Stimulated activated memory B cell treated with anti-CD40 and anti-IgM and Interleukin-4, amounts not matched to agents 10 μg/mL and 1 μg/mL and 100 μg/mL, for 72 hours (primary cell): ENCODE measurements at regions not wholly inside any gene's neighbourhood (a gene's known extent, or its start where the extent isn't known, plus 50 kb on each side); places are given as distances from the start of the nearest gene placed in this dataset.
"Not testable (repeated sequence)": the region's sequence is repeated elsewhere in the genome, so short reads cannot be mapped to it uniquely, and the experiment has no call there.

Experiments used
- ATAC-seq: fragments of 150-1000 bp; cut with Tn5 transposase; 2 replicates; pipeline ENCODE4 v1.10.0; 2021
- H3K27ac Mint-ChIP-seq: one replicate; pipeline ENCODE4 v1.8.0; 2022; ENCODE audit warnings: mild to moderate bottlenecking, mixed read lengths
- H3K27me3 Mint-ChIP-seq: one replicate; pipeline ENCODE4 v1.8.0; 2022; ENCODE audit warnings: mixed read lengths
- H3K36me3 Mint-ChIP-seq: one replicate; pipeline ENCODE4 v1.8.0; 2022; ENCODE audit warnings: mixed read lengths
- H3K4me1 Mint-ChIP-seq: one replicate; pipeline ENCODE4 v1.8.0; 2022; ENCODE audit warnings: mixed read lengths
- H3K4me3 Mint-ChIP-seq: one replicate; pipeline ENCODE4 v1.8.0; 2022; ENCODE audit warnings: mild to moderate bottlenecking, moderate library complexity, mixed read lengths
- H3K9me3 Mint-ChIP-seq: one replicate; pipeline ENCODE4 v1.8.0; 2022; ENCODE audit warnings: mixed read lengths

DNA sequence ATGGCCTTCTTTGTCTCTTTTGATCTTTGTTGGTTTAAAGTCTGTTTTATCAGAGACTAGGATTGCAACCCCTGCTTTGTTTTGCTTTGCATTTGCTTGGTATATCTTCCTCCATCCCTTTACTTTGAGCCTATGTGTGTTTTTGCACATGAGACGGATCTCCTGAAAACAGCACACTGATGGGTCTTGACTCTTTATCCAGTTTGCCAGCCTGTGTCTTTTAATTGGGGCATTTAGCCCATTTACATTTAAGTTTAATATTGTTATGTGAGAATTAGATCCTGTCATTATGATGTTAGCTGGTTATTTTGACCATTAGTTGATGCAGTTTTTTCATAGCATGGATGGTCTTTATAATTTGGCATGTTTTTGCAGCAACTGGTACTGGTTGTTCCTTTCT, 89.2 kb upstream of the ITPRID2 start:
- H3K27ac Mint-ChIP-seq, H3K4me3 Mint-ChIP-seq, H3K36me3 Mint-ChIP-seq, H3K9me3 Mint-ChIP-seq, ATAC-seq, H3K4me1 Mint-ChIP-seq: not testable (repeated sequence)
- peaks cover 42% of the 10 kb centered on the region for H3K27me3 Mint-ChIP-seq

DNA sequence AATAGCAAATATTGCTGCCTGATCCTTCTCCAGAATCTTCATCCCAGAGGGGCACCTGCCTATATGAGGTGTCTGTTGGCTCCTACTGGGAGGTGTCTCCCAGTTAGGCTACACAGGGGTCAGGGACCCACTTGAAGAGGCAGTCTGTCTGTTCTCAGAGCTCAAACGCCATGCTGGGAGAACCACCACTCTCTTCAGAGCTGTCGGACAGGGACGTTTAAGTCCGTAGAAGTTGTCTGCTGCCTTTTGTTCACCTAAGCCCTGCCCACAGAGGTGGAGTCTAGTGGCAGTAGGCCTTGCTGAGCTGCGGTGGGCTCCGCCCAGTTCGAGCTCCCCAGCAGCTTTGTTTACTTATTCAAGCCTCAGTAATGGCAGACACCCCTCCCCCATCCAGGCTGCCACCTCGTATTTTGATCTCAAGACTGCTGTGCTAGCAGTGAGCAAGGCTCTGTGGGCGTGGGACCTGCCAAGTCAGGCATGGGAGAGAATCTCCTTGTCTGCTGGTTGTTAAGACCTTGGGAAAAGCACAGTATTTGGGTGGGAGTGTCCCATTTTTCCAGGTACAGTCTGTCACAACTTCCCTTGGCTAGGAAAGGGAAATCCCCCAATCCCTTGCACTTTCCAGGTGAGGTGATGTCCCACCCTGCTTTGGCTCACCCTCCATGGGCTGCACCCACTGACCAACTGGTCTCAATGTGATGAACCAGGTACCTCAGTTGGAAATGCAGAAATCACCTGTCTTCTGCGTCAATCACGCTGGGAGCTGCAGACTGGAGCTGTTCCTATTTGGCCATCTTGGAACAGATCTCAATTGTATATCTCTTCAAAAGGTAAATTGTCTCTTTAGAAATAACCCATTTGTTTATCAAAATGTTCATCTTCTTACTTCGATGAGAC, 87.4 kb upstream of the ITPRID2 start:
- not testable (repeated sequence) for H3K36me3 Mint-ChIP-seq, H3K4me1 Mint-ChIP-seq, ATAC-seq, H3K27ac Mint-ChIP-seq, H3K9me3 Mint-ChIP-seq, H3K4me3 Mint-ChIP-seq
- H3K27me3 Mint-ChIP-seq, result peaks cover 49% of the 10 kb centered on the region

DNA sequence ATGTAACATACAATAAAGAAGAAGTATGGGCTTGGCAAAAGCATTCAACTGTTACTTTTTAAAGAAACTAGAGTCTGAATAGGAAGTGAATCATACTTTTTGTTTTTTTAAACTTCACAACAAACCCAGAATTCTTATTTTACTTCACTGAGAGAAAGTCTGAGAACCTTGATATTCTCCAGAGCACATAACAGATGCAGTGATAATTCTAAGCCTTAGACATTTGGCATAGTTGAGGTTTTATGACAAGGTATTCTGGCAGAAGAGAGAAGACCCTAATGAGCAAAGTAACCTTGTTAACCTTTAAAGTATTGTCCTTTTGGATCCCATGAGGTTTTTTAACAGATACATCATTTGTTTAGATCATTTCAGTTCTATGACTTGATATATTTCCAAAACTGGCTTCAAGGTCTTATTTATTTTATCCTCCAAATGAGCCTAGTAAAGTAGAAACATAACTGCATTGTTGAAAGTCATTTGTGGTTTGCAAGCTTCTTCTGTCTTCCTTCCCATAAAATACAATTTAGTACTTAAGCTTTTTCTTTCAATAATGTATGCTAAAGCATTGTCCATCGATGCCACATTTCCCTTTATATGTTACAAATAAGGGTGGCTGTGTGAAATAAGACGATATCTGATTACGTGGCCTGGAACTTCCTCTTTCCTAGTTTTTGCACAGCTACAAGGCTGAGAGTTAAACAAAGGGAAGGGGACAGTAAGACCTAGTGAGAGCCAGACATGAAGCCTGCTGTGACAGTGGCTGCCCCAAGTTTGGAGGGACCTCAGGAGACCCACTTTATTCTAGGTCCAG, 86.1 kb upstream of the ITPRID2 start:
- Mint-ChIP-seq H3K4me1 (no peaks in the 10 kb centered on the region), H3K9me3 (peaks cover 2% of the 10 kb centered on the region), H3K4me3 (no peak overlapping the region), H3K36me3 (no peaks in the 10 kb centered on the region), H3K27me3 (peaks cover 53% of the 10 kb centered on the region), H3K27ac (no peak overlapping the region)
- no peak for ATAC-seq

DNA sequence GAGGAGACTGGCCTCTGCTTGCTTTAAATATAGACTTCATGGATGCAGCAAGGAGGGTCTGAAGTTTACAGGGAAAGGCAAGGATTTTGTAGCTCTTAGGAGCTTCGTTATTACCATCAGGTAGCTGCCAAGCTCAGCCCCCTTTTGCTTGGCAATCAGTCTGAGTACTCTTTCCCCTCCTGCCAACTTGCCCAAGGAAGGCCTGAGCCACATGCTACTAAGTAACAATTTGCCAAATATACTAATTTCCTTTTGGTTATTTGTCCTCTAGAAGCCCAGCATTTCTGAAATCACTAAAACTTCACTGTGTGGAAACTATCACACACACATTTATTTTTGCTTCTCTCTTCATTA, 85.5 kb upstream of the ITPRID2 start:
- Mint-ChIP-seq H3K27ac (no peak overlapping the region), H3K4me3 (no peak overlapping the region), H3K36me3 (no peaks in the 10 kb centered on the region), H3K27me3 (peaks cover 53% of the 10 kb centered on the region), H3K9me3 (peaks cover 2% of the 10 kb centered on the region), H3K4me1 (no peaks in the 10 kb centered on the region)
- no peak for ATAC-seq

DNA sequence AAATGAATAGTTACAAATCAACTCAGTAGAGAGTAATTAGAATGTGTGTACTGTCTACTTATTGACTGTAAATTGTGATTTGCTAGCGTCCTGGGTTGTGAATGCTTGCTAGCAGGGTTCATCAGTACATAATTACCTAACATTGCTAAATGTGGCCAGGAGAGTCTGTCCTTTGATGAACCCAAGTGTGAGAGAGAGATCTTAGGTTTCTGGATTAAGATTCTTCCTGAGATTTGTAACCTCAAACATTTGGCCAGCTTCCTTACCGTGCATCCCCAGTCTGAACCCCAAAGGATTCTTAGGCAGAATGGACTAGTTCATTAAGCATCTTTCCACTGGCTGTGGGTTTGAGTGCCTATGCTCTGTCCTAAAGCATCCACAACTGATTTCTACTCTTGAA, 84.0 kb upstream of the ITPRID2 start:
- no peak overlapping the region for H3K27ac Mint-ChIP-seq
- H3K9me3 Mint-ChIP-seq, result peaks cover 2% of the 10 kb centered on the region
- no peaks in the 10 kb centered on the region for H3K36me3 Mint-ChIP-seq
- H3K27me3 Mint-ChIP-seq, result peaks cover 38% of the 10 kb centered on the region
- no peak for ATAC-seq
- H3K4me3 Mint-ChIP-seq, result no peak overlapping the region
- no peaks in the 10 kb centered on the region for H3K4me1 Mint-ChIP-seq

DNA sequence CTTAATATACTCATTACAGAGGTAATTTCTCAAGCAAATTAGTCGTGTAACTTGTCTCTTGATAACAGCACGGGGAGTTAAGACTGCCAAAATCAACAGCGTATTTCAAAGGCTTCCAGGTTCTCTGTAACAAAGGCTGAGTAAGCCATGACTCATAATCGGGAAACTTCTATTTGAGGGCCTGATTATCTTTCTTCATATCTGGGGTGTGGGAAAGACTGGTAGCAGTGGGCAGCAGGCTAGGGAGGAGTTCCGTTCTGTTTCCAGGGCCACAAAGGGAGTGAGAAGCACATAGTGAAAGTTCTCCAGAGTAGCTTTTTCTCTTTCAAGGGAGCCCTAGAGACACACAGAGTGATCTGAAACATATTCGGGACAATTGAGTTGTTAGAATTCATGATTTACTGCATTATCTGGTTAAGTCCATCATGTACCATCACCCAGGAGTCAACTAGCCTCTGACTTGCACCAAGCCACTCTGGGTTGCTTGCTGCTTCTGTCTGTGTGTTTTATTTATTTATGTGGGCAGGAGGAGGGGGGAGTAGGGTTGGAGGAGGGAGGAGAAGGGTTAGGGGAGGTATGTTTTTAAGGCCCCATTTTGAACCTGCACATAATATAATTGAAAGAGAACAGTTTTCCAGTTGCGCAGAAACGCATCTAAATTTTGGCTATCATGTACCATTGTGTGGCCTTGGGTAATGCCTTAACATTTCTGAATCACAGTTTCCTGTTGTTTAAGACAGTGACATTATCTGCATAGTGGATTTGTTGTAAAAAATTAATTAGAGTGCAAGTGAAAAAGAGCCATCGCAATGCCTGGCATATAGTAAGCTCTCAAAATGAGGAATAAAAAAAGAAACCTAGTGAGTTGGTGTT, 80.5 kb upstream of the ITPRID2 start:
- Mint-ChIP-seq H3K9me3 (no peaks in the 10 kb centered on the region), H3K4me3 (no peak overlapping the region), H3K4me1 (no peaks in the 10 kb centered on the region), H3K36me3 (no peaks in the 10 kb centered on the region), H3K27ac (no peak overlapping the region), H3K27me3 (peaks cover 32% of the 10 kb centered on the region)
- no peak for ATAC-seq

DNA sequence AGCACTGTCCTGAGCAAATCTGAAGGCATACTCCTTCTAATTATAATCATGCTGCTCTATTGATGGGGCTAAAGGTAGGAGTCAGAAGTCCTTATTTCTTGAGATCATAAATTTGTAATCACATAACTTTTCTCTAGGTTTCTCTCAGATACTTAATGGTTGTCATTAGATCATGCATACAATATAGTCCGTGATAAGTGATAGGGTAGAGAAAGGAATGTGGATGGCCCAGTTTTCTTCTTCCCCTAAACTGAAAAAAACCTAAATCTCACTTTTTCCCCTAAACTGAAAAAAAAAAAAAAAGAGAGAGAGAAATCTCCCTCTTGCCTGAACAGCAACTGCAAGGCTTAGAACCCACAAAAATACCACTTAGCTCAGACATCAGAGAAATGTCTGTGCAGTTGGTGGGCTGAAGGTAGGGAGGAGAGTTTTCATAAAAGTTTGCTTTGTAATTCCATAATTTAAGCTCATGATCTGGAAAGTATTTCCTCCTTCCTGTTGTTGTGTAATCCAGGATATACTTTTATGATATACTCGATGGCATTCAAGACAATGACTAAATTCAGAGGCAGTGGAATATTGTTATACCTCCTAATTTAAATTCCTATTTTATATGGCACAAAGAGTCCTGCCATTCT, 79.3 kb upstream of the ITPRID2 start:
- Mint-ChIP-seq H3K27me3 (peaks cover 21% of the 10 kb centered on the region), H3K4me3 (no peak overlapping the region), H3K9me3 (no peaks in the 10 kb centered on the region), H3K27ac (no peak overlapping the region), H3K4me1 (no peaks in the 10 kb centered on the region), H3K36me3 (no peaks in the 10 kb centered on the region)
- ATAC-seq, result no peak

DNA sequence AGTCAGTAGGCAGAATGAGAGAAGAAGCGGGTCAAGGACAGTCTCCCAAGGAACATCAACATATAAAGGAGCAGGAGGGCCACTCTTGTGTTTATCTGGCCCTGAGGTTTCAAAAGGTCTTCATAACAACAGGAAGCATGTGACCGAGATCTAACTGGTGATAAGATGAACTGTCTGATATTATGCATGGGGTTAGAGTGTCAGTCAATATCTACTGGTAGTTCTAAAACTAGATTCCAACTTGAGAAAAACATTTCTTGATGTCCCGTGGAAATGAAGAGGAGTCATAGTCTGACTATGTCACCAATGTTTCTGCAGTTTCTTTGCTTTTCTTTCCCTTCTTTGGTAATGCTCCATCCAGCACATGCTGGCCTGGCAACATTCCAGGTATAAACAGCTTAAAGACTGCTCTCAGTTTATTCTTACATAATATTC, 77.5 kb upstream of the ITPRID2 start:
- no peak overlapping the region for H3K4me3 Mint-ChIP-seq
- H3K4me1 Mint-ChIP-seq, result no peaks in the 10 kb centered on the region
- no peaks in the 10 kb centered on the region for H3K9me3 Mint-ChIP-seq
- no peaks in the 10 kb centered on the region for H3K36me3 Mint-ChIP-seq
- peaks cover 14% of the 10 kb centered on the region for H3K27me3 Mint-ChIP-seq
- no peak overlapping the region for H3K27ac Mint-ChIP-seq
- no peak for ATAC-seq

DNA sequence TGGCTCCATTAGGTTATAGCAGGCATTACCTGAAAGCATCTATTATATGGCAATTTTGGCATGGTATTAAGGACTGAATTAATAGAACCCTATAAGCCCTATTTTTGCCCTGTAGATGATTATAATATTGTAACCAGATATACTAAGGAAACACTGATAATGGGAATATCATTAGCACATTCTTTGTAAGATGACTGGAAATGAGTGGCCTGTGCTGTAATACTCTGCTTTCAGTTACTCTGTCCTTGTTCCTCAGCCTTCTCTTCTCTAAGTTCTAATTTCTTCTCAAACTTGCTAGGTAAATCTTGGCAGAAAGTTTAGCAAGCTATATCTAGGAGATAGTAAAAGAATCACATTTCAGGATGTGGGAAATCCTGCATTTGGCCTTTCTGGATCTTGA, 74.0 kb upstream of the ITPRID2 start:
- Mint-ChIP-seq H3K4me1 (no peaks in the 10 kb centered on the region), H3K4me3 (no peak overlapping the region), H3K36me3 (no peaks in the 10 kb centered on the region), H3K9me3 (no peaks in the 10 kb centered on the region), H3K27me3 (peaks cover 9% of the 10 kb centered on the region), H3K27ac (no peak overlapping the region)
- ATAC-seq, result no peak

DNA sequence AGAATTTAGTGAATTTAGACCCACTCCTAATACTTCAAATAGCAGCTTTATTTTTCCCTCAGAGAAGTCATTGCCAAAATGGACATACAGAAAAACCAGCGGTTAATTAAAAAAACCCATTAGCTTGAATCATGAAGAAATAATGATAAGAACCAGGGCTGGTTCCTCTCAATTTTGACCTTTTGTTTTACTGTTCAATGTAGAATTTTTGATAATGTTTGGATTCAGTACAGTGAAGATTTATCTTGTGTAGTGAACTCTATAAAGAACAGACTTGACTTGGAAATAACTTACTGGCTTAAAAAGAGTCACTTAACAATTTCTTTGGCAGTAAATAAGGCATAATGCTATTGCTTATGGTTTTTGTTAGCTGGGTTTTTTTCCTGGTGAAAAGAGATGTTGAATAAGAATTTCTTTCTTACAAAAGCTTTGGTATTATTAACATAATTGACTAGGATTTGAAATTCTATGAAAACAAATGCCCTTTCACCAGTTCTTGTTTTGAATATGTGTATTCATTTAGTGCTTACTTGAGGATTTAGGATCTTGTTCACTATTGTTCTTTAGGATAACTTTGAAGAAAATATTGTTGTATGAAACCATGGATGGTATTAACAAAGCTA, 73.4 kb upstream of the ITPRID2 start:
- Mint-ChIP-seq H3K4me3 (no peak overlapping the region), H3K4me1 (no peaks in the 10 kb centered on the region), H3K27me3 (peaks cover 5% of the 10 kb centered on the region), H3K27ac (no peak overlapping the region), H3K36me3 (no peaks in the 10 kb centered on the region), H3K9me3 (peaks cover 3% of the 10 kb centered on the region)
- ATAC-seq, result no peak

DNA sequence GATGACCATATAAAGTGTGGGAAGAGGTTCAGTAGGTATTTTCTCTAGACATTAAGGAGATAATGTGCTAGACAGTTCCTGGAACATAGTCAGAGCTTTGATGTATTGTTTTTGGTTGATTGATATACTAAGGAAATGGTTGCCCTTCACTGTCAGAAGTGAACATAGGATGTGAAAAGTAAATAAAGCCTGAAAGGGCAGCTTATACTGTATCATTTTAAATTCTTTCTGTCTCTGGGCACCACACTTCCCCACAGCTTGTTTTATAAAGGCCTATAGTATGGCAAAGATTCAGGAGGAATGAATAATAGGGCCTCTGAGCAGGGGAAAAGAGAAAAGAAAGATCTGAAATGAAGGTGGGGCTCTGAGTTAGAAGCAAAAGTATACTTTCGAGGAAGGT, 72.7 kb upstream of the ITPRID2 start:
- no peak overlapping the region for H3K4me3 Mint-ChIP-seq
- no peak for ATAC-seq
- H3K36me3 Mint-ChIP-seq, result no peaks in the 10 kb centered on the region
- no peak overlapping the region for H3K27ac Mint-ChIP-seq
- H3K4me1 Mint-ChIP-seq, result no peaks in the 10 kb centered on the region
- H3K27me3 Mint-ChIP-seq, result no peaks in the 10 kb centered on the region
- H3K9me3 Mint-ChIP-seq, result peaks cover 4% of the 10 kb centered on the region

DNA sequence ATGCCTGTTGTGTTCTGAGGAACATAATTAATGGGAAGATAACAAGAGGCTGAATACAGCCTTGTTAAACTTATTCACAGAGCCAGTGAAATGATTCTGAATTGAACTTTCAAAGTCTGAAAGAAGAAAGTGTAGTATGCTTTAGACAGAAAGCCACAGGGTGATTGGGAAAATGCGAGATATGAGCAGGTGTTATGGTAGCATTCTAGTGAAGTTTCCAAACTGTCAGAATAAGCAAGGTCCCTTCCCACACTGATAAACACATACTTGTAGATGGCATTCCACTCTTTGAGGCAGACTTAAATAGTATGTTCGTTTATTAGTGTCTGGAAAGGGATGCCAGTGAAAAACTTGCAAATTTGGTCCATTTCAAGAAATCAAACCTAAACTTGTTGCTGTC, 70.5 kb upstream of the ITPRID2 start:
- Mint-ChIP-seq H3K4me1 (no peaks in the 10 kb centered on the region), H3K27ac (no peak overlapping the region), H3K9me3 (peaks cover 4% of the 10 kb centered on the region), H3K36me3 (no peaks in the 10 kb centered on the region), H3K4me3 (no peak overlapping the region), H3K27me3 (no peaks in the 10 kb centered on the region)
- no peak for ATAC-seq

DNA sequence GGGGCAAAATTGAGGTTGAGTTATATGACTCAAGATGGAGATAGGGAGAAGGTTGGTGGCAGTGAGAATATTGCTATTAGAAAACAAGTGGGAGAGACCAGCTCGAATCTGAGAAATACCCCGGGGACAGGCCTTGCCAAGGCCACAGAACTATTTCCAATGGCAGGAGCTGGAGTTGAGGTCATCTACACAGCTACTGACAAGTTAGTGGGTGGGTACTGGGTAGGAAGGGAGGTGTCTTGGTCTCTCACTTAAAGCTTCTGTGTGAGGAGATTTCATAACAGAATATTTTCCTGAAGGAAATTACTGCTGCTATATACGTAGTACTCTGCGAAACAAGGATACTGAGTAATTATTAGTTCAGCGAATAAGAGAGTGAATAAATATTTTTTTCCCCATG, 69.4 kb upstream of the ITPRID2 start:
- H3K36me3 Mint-ChIP-seq, result no peaks in the 10 kb centered on the region
- H3K9me3 Mint-ChIP-seq, result peaks cover 4% of the 10 kb centered on the region
- H3K27me3 Mint-ChIP-seq, result no peaks in the 10 kb centered on the region
- no peaks in the 10 kb centered on the region for H3K4me1 Mint-ChIP-seq
- H3K4me3 Mint-ChIP-seq, result no peak overlapping the region
- ATAC-seq, result no peak
- no peak overlapping the region for H3K27ac Mint-ChIP-seq

DNA sequence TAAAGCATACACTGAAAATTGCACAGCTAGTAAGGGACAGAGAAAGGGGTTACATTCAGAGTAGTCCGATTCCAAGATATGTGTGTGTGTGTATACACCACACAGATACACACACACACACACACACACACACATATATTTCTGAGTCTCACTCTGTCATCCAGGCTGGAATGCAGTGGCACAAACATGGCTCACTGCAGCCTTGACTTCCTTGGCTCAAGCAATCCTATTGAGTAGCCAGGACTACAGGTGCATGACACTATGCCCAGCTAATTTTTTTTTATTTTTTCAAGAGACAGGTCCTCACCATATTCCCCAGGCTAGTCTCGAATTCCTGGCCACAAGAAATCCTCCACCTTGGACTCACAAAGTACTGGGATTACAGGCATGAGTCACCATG, 68.1 kb upstream of the ITPRID2 start:
- no peak overlapping the region for H3K4me3 Mint-ChIP-seq
- ATAC-seq, result no peak
- no peaks in the 10 kb centered on the region for H3K36me3 Mint-ChIP-seq
- H3K27ac Mint-ChIP-seq, result no peak overlapping the region
- no peaks in the 10 kb centered on the region for H3K4me1 Mint-ChIP-seq
- peaks cover 4% of the 10 kb centered on the region for H3K9me3 Mint-ChIP-seq
- no peaks in the 10 kb centered on the region for H3K27me3 Mint-ChIP-seq
